Spleen (tissue), 7 donors: ENCODE measurements at regions not wholly inside any gene's neighbourhood (a gene's known extent, or its start where the extent isn't known, plus 50 kb on each side); places are given as distances from the start of the nearest gene placed in this dataset.

ENCODE experiments used
- POLR2A ChIP-seq, 3 donors: fragments of 450-650 bp; IDR thresholded peaks; one replicate each; pipeline ENCODE4 v1.5.1; 2017; ENCODE audit warnings: antibody characterized with exemption in 3 of 3, mild to moderate bottlenecking in 1 of 3
- TF ChIP-seq, protein P1 (sequence below), 11 experiments: fragments of 200-600 bp in 7 of 11; fragments of 450-650 bp in 4 of 11; sonication (generic) in 4 of 11; IDR thresholded peaks in 8 of 11; conservative IDR thresholded peaks in 3 of 11; 1 replicate in 7 of 11; 2 replicates in 4 of 11; pipeline versions ENCODE4 v1.4.0 to v1.8.0; 2016 to 2021; ENCODE audit warnings: antibody characterized with exemption in 11 of 11, inconsistent platforms in 4 of 11, mild to moderate bottlenecking in 1 of 11
- donor health status: DM: no; HTN: no; CAD: no; lungs with moderate emphysema.
- donor health status: DM: no; HTN: no; CAD: no.
- donor health status: DM: no; HTN: no; CAD: no.

DNA sequence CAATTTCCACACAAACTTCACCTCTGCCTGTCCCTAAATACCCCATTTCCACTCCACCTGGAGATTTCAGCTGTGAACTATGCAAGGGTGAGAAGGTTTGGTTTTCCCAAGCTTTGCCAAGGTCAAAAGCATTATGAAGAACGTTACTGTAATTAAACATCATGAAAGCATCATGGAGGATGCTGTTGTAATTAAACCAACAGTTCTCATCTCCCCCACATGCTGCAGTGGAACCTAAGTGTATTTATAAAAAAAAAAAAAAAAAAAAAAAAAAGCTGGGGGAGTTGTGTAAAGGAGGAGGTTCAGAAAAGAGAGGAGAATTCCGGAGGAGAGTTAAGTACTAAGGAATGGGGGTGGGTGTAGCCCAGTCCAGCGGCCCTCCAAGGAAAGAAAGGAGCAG lies 474.9 kb upstream of the JARID2 start:
- TF ChIP-seq, protein P1, sequence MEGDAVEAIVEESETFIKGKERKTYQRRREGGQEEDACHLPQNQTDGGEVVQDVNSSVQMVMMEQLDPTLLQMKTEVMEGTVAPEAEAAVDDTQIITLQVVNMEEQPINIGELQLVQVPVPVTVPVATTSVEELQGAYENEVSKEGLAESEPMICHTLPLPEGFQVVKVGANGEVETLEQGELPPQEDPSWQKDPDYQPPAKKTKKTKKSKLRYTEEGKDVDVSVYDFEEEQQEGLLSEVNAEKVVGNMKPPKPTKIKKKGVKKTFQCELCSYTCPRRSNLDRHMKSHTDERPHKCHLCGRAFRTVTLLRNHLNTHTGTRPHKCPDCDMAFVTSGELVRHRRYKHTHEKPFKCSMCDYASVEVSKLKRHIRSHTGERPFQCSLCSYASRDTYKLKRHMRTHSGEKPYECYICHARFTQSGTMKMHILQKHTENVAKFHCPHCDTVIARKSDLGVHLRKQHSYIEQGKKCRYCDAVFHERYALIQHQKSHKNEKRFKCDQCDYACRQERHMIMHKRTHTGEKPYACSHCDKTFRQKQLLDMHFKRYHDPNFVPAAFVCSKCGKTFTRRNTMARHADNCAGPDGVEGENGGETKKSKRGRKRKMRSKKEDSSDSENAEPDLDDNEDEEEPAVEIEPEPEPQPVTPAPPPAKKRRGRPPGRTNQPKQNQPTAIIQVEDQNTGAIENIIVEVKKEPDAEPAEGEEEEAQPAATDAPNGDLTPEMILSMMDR (IDR thresholded peaks at IDR 0.05 in 8 of 11, conservative IDR thresholded peaks at IDR 0.05 in 3 of 11), result no peak
- TF ChIP-seq POLR2A (IDR thresholded peaks at IDR 0.05), result no peak
